MG63 (cell line): ENCODE measurements at regions not wholly inside any gene's neighbourhood (a gene's known extent, or its start where the extent isn't known, plus 50 kb on each side); places are given as distances from the start of the nearest gene placed in this dataset.
"Not testable (repeated sequence)": the region's sequence is repeated elsewhere in the genome, so short reads cannot be mapped to it uniquely, and the experiment has no call there.

Source experiments
- DNase-seq: peaks from one replicate; pipeline ENCODE4 v3.0.0-alpha.2; 2020
- H3K27me3 ChIP-seq: fragments of 250-450 bp; sonication (Bioruptor Pico); 2 replicates; pipeline ENCODE4 v1.5.1; 2020; ENCODE audit warnings: mild to moderate bottlenecking, moderate library complexity
- H3K36me3 ChIP-seq: fragments of 250-450 bp; sonication (Bioruptor Pico); 2 replicates; pipeline ENCODE4 v1.5.1; 2020; ENCODE audit warnings: mild to moderate bottlenecking, moderate library complexity
- H3K4me3 ChIP-seq: fragments of 250-450 bp; sonication (Bioruptor Pico); 2 replicates; pipeline ENCODE4 v1.5.1; 2020; ENCODE audit warnings: mild to moderate bottlenecking, moderate library complexity
- H3K9me3 ChIP-seq: fragments of 250-450 bp; sonication (Bioruptor Pico); 2 replicates; pipeline ENCODE4 v1.5.1; 2020; ENCODE audit warnings: mild to moderate bottlenecking, moderate library complexity

DNA sequence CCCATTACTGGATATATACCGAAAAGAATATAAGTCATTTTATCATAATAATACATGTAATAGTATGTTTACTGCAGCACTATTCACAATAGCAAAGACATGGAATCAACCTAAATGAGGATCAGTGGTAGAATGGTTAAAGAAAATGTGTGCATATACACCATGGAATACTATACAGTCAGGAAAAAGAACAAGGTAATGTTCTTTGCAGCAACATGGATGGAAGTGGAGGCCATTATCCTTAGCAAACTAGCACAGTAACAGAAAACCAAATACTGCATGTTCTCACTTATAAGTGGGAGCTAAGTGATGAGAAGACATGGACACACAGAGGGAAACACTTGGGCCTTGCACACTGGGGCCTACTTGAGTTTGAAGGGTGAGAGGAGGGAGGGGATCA, 207.4 kb upstream of the APOOL start:
- H3K4me3 ChIP-seq: no peak overlapping the region
- H3K9me3 ChIP-seq: no peaks in the 10 kb centered on the region
- H3K27me3 ChIP-seq: no peaks in the 10 kb centered on the region
- no peak for DNase-seq
- no peaks in the 10 kb centered on the region for H3K36me3 ChIP-seq

- Histone ChIP-seq H3K36me3 (no peaks in the 10 kb centered on the region), H3K27me3 (no peaks in the 10 kb centered on the region), H3K9me3 (no peaks in the 10 kb centered on the region), H3K4me3 (no peak overlapping the region)
- DNase-seq: no peak
Observed at GRCh38 chrX:84830836-84831235, 172.8 kb upstream of the APOOL start.

DNA sequence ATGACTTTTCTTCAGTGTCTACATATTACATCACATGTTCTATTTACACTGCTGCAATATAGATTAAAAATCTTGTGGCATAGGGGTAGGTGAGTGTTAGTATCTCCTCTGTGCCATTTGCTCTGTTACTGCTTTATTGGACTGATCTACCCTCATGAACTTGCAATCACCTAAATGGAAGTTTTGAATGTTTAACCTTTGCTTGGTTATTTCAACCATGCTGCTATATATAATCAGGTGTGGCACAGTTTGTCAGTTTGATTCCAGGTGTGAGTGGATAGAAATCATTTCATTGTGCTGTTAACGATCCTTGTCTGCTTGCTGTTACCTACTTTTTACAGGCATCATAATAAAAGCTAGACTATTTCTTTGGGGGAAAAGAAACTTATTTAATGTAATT, 157.1 kb upstream of the APOOL start:
- H3K9me3 ChIP-seq, H3K27me3 ChIP-seq, H3K36me3 ChIP-seq, H3K4me3 ChIP-seq, DNase-seq: not testable (repeated sequence)

DNA sequence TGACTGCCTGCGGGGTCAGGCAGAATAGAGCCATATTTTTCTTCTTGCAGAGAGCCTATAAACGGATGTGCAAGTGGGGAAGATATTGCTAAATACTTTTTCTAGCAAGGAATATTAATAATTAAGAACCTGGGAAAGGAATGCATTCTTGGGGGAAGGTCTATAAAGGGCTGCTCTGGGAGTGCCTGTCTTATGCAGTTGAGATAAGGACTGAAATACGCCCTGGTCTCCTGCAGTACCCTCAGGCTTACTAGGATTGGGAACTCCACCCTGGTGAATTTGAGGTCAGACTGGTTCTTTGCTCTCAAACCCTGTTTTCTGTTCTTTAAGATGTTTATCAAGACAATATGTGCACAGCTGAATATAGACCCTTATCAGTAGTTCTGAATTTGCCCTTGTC, 152.5 kb upstream of the APOOL start:
- H3K36me3 ChIP-seq, H3K27me3 ChIP-seq, H3K4me3 ChIP-seq: not testable (repeated sequence)

DNA sequence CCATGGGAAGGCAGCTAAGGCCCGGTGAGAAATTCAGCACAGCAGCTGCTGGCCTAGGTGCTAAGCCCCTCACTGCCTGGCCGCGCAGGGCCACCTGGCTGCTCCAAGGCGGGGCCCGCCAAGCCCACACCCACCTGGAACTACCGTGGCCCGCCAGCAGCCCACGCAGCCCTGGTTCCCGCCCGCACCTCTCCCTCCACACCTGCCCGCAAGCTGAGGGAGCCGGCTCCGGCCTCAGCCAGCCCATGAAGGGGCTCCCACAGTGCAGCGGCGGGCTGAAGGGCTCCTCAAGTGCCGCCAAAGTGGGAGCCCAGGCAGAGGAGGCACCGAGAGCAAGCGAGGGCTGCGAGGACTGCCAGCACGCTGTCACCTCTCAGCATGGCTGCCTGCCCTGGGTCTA, 146.9 kb upstream of the APOOL start:
- H3K9me3 ChIP-seq, H3K36me3 ChIP-seq, H3K4me3 ChIP-seq, H3K27me3 ChIP-seq, DNase-seq: not testable (repeated sequence)

More for the DNA sequence above, 152.5 kb upstream of the APOOL start:
- not testable (repeated sequence) for H3K9me3 ChIP-seq, DNase-seq

DNA sequence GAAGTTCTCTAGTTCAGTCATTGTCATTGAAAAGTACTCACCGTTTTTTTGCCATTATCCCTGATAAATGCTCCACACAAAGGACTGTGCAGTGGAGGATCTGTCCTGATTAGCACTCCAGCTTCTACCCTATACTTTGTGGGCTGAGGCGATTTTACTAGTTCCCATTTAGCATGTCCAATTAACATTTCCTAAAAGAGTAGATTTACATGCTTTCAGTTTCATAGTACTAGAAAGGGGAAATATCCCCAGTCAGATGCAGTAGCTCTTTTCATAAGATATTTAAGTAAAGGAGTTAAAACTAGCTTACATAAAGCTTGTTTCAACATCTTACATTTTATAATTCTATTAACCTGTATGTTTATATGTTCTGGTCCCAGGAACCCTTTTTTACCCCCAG, 144.9 kb upstream of the APOOL start:
- not testable (repeated sequence) for H3K36me3 ChIP-seq, H3K27me3 ChIP-seq, DNase-seq, H3K9me3 ChIP-seq, H3K4me3 ChIP-seq

- no peak for DNase-seq
- H3K4me3 ChIP-seq: no peak overlapping the region
- H3K27me3 ChIP-seq: no peaks in the 10 kb centered on the region
- no peaks in the 10 kb centered on the region for H3K36me3 ChIP-seq
- no peaks in the 10 kb centered on the region for H3K9me3 ChIP-seq
Observed at GRCh38 chrX:84865113-84865512, 138.6 kb upstream of the APOOL start.

GRCh38 chrX:84870281-84870680, 133.4 kb upstream of the APOOL start:
- not testable (repeated sequence) for H3K4me3 ChIP-seq, H3K36me3 ChIP-seq, DNase-seq, H3K27me3 ChIP-seq, H3K9me3 ChIP-seq

DNA sequence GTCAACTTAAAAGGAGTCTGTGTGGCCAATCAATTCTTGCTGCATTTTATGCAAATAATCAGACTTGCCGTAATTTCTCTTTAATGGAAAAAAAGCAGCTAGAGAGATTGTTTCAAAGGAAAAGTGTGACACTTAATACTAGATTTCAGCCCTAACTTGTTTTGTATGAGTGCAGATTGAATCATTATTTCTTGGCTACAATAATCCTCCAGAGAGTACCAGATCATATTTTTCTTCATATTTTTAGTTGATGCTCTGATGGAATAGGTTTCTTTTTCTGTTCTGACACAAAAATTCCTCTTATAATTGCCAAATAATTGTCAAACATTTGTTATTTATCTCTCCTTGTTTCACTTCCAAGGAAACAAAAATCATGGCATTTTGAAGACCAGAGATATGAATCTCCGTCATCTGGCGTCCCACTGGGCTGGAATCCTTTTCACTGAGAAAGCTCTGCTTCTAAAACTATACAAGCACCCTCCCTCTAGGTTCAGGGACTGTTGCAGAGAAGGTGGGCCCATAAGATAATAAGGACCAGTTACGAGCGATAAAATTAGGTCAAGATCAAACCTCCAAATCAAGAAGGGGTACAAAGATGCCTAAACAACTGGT, 131.4 kb upstream of the APOOL start:
- not testable (repeated sequence) for DNase-seq, H3K4me3 ChIP-seq, H3K9me3 ChIP-seq, H3K27me3 ChIP-seq, H3K36me3 ChIP-seq

DNA sequence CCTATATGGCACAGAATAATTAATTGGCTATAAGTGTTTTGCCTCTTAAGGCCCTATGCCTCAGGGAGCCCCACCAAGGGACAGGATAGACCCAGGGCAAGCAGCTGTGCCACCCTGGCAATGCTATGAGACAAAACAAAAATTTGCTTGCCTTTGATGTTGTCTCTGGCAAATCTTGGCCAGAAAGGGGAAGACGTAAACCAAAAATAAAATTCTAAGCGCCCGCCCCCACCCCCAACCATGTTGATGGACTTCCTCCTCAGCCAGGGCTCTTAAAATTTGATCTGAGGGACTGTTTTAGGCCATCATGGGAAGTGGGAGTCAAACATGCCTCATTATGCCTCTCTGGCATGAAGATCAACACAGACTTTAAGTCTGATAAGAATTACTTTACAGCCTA, 130.5 kb upstream of the APOOL start:
- Histone ChIP-seq H3K36me3 (no peaks in the 10 kb centered on the region), H3K27me3 (no peaks in the 10 kb centered on the region), H3K4me3 (no peak overlapping the region), H3K9me3 (no peaks in the 10 kb centered on the region)
- DNase-seq: no peak

- Histone ChIP-seq H3K9me3 (no peaks in the 10 kb centered on the region), H3K4me3 (no peak overlapping the region), H3K27me3 (no peaks in the 10 kb centered on the region), H3K36me3 (no peaks in the 10 kb centered on the region)
- DNase-seq: no peak
Observed at GRCh38 chrX:84876876-84877275, 126.8 kb upstream of the APOOL start.

DNA sequence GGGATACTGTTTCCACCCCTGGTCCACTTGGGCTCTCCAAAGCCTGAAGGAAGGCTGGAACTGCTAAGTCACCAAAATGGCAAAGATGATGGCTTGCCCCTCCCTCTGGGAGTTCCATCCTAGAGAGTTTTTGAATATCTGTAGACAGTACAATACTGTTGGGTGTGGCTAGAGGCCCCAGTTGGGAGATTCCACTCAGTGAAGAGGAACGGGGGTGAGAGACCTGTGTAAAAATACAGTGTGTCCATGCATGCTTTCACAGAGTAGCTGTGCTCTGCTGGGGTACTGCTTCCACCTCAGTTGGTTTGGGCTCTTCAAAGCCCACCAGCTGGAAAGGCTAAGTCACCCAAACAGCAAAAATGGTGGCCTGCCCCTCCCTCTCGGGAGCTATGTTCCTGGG, 109.8 kb upstream of the APOOL start:
- Histone ChIP-seq H3K27me3 (no peaks in the 10 kb centered on the region), H3K4me3 (no peak overlapping the region), H3K9me3 (no peaks in the 10 kb centered on the region), H3K36me3 (no peaks in the 10 kb centered on the region)
- DNase-seq: no peak

GRCh38 chrX:84907324-84907968, 96.2 kb upstream of the APOOL start:
- Histone ChIP-seq H3K4me3 (no peak overlapping the region), H3K27me3 (no peaks in the 10 kb centered on the region), H3K9me3 (no peaks in the 10 kb centered on the region), H3K36me3 (no peaks in the 10 kb centered on the region)
- DNase-seq: no peak

DNA sequence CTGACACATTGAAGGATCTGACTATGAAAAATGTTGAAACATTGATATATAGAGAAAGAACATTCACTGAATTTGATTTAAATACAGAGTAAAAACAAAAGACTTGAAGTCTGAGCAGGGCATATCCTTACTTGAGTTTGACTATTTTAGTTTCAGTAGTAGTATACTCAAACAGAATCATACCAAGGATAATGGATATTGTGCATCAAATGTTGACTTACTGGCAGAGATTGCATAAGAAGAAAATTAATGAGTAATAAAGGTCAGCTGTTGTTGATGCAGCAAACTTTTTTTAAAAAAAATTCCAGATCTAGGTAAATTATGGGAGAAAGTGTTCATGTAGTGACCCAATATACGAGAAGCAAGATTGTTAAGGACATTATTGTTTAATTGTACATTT, 94.5 kb upstream of the APOOL start:
- DNase-seq: no peak
- Histone ChIP-seq H3K27me3 (no peaks in the 10 kb centered on the region), H3K36me3 (no peaks in the 10 kb centered on the region), H3K4me3 (no peak overlapping the region), H3K9me3 (no peaks in the 10 kb centered on the region)

- DNase-seq: no peak
- Histone ChIP-seq H3K27me3 (no peaks in the 10 kb centered on the region), H3K9me3 (no peaks in the 10 kb centered on the region), H3K36me3 (no peaks in the 10 kb centered on the region), H3K4me3 (no peak overlapping the region)
Observed at GRCh38 chrX:84924624-84925023, 79.1 kb upstream of the APOOL start.

- no peaks in the 10 kb centered on the region for H3K36me3 ChIP-seq
Observed at GRCh38 chrX:84932814-84933213, 70.9 kb upstream of the APOOL start.

GRCh38 chrX:84933956-84934556, 69.6 kb upstream of the APOOL start:
- DNase-seq: no peak

More at GRCh38 chrX:84932814-84933213, 70.9 kb upstream of the APOOL start:
- no peak overlapping the region for H3K4me3 ChIP-seq
- H3K9me3 ChIP-seq: no peaks in the 10 kb centered on the region
- no peak for DNase-seq
- H3K27me3 ChIP-seq: no peaks in the 10 kb centered on the region

More at GRCh38 chrX:84933956-84934556, 69.6 kb upstream of the APOOL start:
- no peaks in the 10 kb centered on the region for H3K9me3 ChIP-seq
- no peak overlapping the region for H3K4me3 ChIP-seq
- no peaks in the 10 kb centered on the region for H3K36me3 ChIP-seq
- no peaks in the 10 kb centered on the region for H3K27me3 ChIP-seq
